ENCODE measurements at regions not wholly inside any gene's neighbourhood (a gene's known extent, or its start where the extent isn't known, plus 50 kb on each side); places are given as distances from the start of the nearest gene placed in this dataset.

DNA sequence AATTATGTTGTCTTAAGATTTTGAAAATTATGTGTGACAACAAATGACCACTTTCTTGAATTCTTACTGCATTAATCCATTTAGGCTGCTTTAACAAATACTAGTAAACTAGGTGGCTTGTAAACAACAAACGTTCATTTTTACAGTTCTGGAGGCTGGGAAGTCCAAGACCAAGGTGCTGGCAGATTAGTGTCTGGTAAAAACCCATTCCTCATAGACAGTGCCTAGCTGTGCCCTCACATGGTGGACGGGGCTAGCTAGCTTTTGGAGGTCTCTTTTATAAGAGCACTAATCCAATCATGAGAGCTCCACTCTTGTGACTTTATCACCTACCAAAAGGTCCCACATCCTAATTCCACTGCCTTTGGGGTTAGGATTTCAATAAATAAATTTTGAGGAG, 425.8 kb downstream of the SPRY1 start:
- 74% methylated on average over 2 of the region's 2 CpGs for WGBS
- H3K4me3 ChIP-seq (ENCODE audit: low read depth, low read length) = no peak overlapping the region
- H3K36me3 ChIP-seq (ENCODE audit: insufficient read depth) = no peaks in the 10 kb centered on the region
- no peak overlapping the region for H3K27ac ChIP-seq (ENCODE audit: low read depth)
- no peak for DNase-seq (ENCODE audit: extremely low spot score)
- no peaks in the 10 kb centered on the region for H3K4me1 ChIP-seq (ENCODE audit: insufficient read depth)

DNA sequence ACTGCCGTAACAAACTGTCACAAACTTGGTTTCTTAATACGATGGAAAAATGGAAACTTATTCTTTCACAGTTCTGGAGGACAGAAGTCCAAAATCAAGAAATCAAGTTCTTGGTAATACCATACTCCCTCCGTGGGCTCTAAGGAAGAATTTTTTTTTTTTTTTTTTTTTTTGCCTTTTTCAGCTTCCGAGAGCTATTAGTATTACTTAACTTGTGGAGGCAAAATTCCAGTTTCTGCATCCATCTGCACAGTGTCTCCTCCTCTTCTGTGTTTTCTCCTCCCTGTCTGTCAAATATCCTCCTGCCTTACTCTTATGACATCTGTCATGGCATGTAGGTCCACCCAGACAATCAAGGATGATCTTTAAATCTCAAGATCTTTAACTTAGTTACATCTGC, 426.6 kb downstream of the SPRY1 start:
- H3K27ac ChIP-seq (ENCODE audit: low read depth) = no peak overlapping the region

DNA sequence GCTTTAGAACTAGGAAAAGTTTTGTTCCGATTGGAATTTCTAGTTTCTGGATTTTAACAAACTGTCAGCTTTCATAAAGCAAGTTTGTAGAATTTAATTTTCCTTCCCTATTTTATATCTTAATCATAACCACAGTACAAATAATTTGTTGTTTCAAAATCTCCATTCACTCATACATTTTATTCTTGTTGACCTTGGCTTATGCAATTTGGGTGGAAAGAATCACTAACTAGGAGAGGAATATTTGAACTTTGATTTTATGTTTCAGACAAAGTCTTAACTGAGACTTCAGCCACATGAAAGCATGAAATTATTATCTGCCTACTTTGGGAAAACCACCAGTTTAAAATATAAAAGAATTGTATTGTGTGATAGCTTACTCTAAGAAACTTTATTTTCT, 427.9 kb downstream of the SPRY1 start:
- H3K36me3 ChIP-seq (ENCODE audit: insufficient read depth) = no peaks in the 10 kb centered on the region
- DNase-seq (ENCODE audit: extremely low spot score) = no peak
- no peaks in the 10 kb centered on the region for H3K4me1 ChIP-seq (ENCODE audit: insufficient read depth)
- no peak overlapping the region for H3K27ac ChIP-seq (ENCODE audit: low read depth)
- WGBS = 81% methylated on average over 1 of the region's 1 CpG
- H3K4me3 ChIP-seq (ENCODE audit: low read depth, low read length) = no peak overlapping the region

More for the DNA sequence above, 426.6 kb downstream of the SPRY1 start:
- no peak for DNase-seq (ENCODE audit: extremely low spot score)
- 93% methylated on average over 4 of the region's 4 CpGs for WGBS
- H3K4me1 ChIP-seq (ENCODE audit: insufficient read depth) = no peaks in the 10 kb centered on the region
- no peak overlapping the region for H3K4me3 ChIP-seq (ENCODE audit: low read depth, low read length)
- H3K36me3 ChIP-seq (ENCODE audit: insufficient read depth) = no peaks in the 10 kb centered on the region

DNA sequence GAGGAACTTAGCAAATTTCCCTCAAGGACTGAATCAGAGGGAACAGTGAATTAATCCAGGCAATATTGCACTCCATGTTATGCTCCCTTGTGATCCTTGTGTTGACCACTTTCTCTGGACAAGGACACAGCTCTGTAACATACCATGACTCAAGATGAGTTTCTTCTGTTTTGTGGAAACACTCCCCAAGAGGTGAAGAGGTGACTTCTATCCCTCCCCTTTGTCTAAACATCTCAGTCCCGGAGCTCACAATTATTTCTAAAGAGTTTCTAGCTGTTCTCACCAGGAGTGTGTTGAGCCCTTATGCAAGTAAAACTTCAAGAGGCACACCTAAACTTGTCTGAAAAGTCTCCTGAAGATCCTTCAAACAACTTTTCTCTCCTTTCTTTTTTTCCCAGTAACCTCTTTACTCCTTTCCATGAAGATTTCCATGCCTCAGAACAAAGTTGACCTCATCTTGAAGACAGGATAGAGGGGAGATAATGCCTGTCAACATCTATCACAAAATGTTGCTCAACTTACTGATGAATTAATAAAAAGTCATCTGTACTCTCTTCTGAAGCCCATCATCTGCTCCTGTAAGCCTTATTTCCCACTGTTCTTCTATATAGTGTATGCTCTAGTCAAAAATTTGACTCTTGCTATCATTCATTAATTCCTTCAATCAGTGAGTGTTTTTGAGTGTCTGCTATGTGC, 429.1 kb downstream of the SPRY1 start:
- Histone ChIP-seq H3K4me3 (ENCODE audit: low read depth, low read length) (no peak overlapping the region), H3K36me3 (ENCODE audit: insufficient read depth) (no peaks in the 10 kb centered on the region), H3K4me1 (ENCODE audit: insufficient read depth) (no peaks in the 10 kb centered on the region), H3K27ac (ENCODE audit: low read depth) (no peak overlapping the region)
- DNase-seq (ENCODE audit: extremely low spot score) = no peak
- 69% methylated on average over 1 of the region's 1 CpG for WGBS

DNA sequence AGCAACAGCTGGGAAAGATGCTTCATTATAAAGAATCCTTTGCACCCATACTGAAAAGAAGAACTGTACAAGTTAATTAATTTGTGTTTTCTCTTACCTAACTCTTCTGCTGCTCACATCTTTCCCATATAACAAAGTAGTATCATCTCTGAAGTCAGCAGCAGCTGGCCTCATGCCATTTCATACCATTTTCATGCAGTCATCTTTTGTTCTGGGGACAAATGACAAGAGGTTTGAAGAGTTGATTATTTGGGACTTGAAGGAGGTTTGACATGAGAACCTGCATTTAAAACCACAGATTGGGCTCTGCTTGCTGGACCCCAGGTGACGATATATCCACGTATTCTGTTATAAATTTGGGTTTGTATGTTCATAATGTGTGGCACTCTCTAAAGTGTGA, 430.3 kb downstream of the SPRY1 start:
- Histone ChIP-seq H3K36me3 (ENCODE audit: insufficient read depth) (no peaks in the 10 kb centered on the region), H3K27ac (ENCODE audit: low read depth) (no peak overlapping the region), H3K4me3 (ENCODE audit: low read depth, low read length) (no peak overlapping the region), H3K4me1 (ENCODE audit: insufficient read depth) (no peaks in the 10 kb centered on the region)
- DNase-seq (ENCODE audit: extremely low spot score) = no peak
- WGBS = 97% methylated on average over 2 of the region's 2 CpGs

DNA sequence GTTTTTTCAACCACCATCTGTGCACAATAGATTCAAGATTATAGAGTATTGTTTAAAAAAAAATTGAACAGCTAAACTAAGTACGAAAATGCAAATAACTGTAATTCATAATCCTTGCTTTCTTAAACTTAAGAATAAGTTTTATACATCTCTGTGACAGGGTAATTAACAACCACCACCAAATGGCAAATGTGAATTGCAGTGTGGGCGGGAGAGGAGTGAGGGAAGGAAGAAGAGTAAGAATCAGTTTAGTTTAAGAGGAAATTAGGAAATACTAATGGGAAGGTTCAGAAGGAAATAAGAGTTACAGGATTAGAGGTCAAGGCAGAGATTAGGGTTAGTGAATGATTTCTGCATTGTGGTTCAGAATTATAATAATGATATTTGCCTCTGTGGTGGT, 430.9 kb downstream of the SPRY1 start:
- no peaks in the 10 kb centered on the region for H3K4me1 ChIP-seq (ENCODE audit: insufficient read depth)
- no peak overlapping the region for H3K27ac ChIP-seq (ENCODE audit: low read depth)
- whole genome bisulfite sequencing = 94% methylated on average over 2 of the region's 2 CpGs
- H3K36me3 ChIP-seq (ENCODE audit: insufficient read depth) = no peaks in the 10 kb centered on the region
- no peak overlapping the region for H3K4me3 ChIP-seq (ENCODE audit: low read depth, low read length)
- DNase-seq (ENCODE audit: extremely low spot score) = no peak

DNA sequence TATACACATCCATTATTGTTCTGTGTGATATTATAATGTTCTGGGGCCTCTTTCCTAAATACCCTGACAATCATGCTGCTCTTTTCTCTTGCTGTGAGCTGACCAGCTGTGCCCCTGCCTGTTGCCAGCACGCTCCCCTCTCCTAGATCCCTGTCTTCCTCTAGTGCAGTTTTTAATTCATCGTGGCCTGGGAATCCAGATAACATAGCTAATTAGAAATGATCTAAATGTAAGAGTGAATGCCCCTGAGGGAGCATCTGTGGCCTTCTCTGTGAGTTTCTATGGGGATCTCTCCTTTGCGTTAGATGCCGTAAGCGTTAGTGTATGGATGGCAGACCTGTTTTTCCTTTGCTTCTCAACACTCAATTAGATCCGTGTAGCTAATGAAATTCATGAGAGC, 434.3 kb downstream of the SPRY1 start:
- no peaks in the 10 kb centered on the region for H3K36me3 ChIP-seq (ENCODE audit: insufficient read depth)
- H3K4me1 ChIP-seq (ENCODE audit: insufficient read depth) = no peaks in the 10 kb centered on the region
- no peak overlapping the region for H3K27ac ChIP-seq (ENCODE audit: low read depth)
- DNase-seq (ENCODE audit: extremely low spot score) = no peak
- no peak overlapping the region for H3K4me3 ChIP-seq (ENCODE audit: low read depth, low read length)
- 79% methylated on average over 6 of the region's 6 CpGs for whole genome bisulfite sequencing

DNA sequence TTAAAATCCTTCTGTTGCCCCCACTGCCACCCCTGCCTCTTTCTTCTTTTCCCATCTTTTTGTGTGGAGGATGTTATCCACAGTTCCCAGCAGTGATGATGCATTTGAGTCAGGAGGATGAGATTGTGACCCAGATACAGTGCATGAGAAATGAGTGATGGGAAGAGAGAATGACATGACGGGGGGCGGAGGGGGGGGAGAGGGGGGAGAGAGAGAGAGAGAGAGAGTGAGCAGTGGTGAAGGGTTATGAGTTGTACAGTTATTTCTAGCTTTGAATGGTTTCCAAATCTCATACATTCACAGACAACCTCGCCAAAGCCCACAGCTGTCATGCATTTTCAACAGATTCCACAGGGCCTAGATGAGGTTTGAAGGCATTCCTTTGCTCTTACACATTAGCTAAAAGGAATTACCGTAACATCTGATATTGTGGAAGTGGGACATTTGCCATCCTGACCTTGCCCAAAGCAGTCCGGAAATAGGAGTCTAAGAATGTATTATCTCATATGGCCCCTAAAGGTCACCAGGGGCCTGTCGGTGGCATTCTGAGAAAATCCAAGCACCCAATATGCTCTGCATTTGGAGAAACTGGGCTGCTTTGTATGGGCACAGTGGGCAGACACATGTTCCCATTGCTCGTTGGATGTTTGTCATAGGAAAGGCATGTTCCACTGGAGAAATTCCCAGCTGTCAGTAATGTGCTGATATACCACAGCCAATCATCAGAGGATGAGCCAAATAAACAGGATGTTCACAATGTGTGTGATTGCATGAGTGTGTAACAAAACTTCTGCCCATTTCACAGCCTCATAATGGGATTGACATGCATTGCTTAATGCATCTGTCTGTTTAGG, 435.8 kb downstream of the SPRY1 start:
- Histone ChIP-seq H3K27ac (ENCODE audit: low read depth) (no peak overlapping the region), H3K4me3 (ENCODE audit: low read depth, low read length) (no peak overlapping the region), H3K4me1 (ENCODE audit: insufficient read depth) (no peaks in the 10 kb centered on the region), H3K36me3 (ENCODE audit: insufficient read depth) (no peaks in the 10 kb centered on the region)
- DNase-seq (ENCODE audit: extremely low spot score) = no peak
- WGBS = 23% methylated on average over 7 of the region's 7 CpGs

DNA sequence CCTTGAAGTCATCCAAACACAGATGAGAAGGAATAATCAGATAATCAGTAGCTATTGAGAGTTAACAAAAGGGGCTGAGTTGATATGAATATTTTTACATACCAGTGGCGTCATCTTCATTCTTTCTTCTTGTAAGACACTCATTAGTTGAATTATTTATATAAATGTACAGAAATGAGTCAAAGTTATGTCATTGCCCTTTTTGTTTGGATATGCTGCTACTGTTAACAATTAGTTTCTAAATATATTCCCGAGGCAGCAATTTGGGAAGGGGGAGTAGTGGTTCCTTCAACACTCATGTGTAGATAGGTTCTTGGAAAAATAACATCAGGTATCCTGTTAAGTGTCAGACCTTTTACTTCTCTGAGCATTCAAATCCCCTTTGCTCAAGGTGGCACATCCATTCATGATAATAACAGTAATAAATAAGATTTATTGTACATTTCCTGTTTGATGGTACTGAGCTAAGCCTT, 436.6 kb downstream of the SPRY1 start:
- Histone ChIP-seq H3K4me1 (ENCODE audit: insufficient read depth) (no peaks in the 10 kb centered on the region), H3K36me3 (ENCODE audit: insufficient read depth) (no peaks in the 10 kb centered on the region), H3K4me3 (ENCODE audit: low read depth, low read length) (no peak overlapping the region), H3K27ac (ENCODE audit: low read depth) (peak overlapping the region; percentile 59)
- whole genome bisulfite sequencing = 42% methylated on average over 2 of the region's 2 CpGs
- no peak for DNase-seq (ENCODE audit: extremely low spot score)

DNA sequence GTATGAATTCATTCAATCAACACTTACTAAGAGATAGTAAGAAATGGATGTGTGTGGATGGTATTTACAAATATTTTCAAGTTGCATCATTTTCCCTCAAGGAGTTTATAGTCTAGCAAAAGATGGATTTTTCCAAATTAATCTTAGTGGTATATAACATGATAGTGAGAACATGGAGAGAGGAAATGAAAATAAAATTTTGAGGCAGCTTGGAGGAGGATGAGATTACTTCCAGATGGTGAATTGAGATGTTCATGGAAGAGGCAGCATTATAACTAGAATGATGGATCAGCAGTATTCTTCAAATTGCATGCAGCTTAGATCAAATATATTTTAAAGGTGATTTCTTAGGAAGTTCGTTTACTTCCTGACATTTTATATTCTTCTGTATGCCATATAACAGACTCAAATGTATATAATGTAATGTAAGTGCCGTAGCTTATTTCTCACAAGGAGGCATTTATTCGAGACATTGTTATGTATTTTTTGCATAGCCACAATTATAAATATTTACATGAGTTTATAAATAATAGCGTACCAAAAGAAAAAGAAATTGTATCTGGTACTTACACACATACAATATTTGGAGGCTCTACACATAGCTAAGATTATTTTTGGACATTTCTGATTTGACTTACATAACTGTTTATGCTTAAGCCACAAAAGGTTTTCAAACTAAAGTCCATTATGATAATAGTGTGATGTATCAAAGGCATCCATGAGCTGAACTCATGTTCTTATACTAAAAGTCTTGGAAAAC, 439.4 kb downstream of the SPRY1 start:
- H3K36me3 ChIP-seq (ENCODE audit: insufficient read depth) = no peaks in the 10 kb centered on the region
- H3K4me1 ChIP-seq (ENCODE audit: insufficient read depth) = no peaks in the 10 kb centered on the region
- 65% methylated on average over 4 of the region's 4 CpGs for WGBS
- no peak for DNase-seq (ENCODE audit: extremely low spot score)
- H3K4me3 ChIP-seq (ENCODE audit: low read depth, low read length) = no peak overlapping the region
- H3K27ac ChIP-seq (ENCODE audit: low read depth) = no peak overlapping the region

DNA sequence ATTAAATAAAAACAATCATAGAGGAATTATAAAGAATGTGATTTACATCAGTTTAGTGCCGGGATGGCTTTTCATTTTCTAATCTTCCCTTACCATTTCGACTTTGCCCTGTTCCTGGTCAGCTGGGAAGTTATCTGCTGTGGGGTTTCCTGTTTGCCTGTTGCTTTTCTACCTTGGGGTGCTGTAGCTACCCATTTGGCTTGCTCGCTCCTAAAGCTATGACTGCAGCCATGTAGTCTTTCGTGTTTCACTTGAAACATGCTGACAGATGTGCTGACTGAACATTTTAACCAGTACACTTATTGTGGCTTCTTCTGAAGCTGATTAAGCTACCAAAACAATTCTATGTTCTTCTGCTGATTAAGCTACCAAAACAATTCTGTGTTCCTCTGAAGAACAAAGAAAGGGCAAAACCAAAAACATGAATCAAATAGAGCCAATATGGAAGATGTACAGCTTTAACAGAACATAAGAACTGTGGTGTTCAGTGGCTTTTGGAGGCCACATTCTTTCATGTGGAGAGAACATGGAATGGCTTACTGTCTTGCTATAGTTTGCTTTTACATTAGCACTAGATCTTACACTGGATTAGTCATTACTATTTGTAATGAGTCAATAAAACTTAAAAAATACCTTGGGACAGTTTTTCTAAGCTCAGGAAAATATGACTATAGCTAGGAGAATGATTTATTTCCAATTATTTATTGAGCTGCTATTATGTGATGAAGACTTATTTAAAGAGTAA, 440.4 kb downstream of the SPRY1 start:
- 52% methylated on average over 4 of the region's 4 CpGs for WGBS
- no peak for DNase-seq (ENCODE audit: extremely low spot score)
- H3K4me3 ChIP-seq (ENCODE audit: low read depth, low read length) = no peak overlapping the region
- no peaks in the 10 kb centered on the region for H3K36me3 ChIP-seq (ENCODE audit: insufficient read depth)
- H3K27ac ChIP-seq (ENCODE audit: low read depth) = no peak overlapping the region
- no peaks in the 10 kb centered on the region for H3K4me1 ChIP-seq (ENCODE audit: insufficient read depth)

DNA sequence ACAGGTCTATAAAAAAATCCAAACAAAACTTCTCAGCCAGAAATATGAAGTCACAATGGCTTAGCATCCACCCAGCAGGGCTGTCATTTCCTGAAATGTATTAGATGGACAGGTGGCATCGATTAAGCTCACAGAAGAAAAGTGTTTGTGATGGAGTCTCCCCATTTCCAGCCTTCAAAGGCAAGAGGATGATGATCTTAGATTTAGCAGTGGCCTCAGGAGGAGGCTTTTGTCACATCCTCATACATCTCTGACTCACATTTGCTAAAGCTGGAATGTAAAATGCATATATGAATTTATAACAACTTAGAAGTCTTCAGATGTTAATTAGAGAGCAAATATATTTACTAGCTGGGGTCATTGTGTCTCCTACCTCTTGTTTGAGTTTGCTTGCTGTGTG, 441.9 kb downstream of the SPRY1 start:
- Histone ChIP-seq H3K4me1 (ENCODE audit: insufficient read depth) (no peaks in the 10 kb centered on the region), H3K27ac (ENCODE audit: low read depth) (no peak overlapping the region), H3K4me3 (ENCODE audit: low read depth, low read length) (no peak overlapping the region), H3K36me3 (ENCODE audit: insufficient read depth) (no peaks in the 10 kb centered on the region)
- 33% methylated on average over 1 of the region's 1 CpG for WGBS
- DNase-seq (ENCODE audit: extremely low spot score) = no peak

DNA sequence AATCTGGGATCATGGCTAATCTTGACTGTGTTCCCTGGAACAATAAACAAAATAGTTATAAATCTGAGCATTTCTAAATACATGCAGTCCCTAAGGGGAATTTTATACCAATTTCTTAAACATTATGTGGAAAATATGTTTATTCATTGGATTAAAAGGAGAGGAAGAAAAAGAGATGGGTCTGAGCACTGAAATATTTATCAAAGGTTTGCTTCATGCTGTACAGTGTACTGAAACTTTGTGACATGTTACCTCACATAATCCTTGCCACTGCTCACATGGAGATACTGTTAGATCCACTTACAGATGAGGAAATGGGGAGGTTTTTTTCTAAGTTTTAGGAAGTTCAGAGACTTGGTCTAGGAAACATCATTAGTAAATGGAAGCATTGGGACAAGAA, 443.6 kb downstream of the SPRY1 start:
- no peaks in the 10 kb centered on the region for H3K36me3 ChIP-seq (ENCODE audit: insufficient read depth)
- no peak for DNase-seq (ENCODE audit: extremely low spot score)
- no peaks in the 10 kb centered on the region for H3K4me1 ChIP-seq (ENCODE audit: insufficient read depth)
- H3K27ac ChIP-seq (ENCODE audit: low read depth) = peak overlapping the region; percentile 10
- no peak overlapping the region for H3K4me3 ChIP-seq (ENCODE audit: low read depth, low read length)
